Panc1 (cell line): ENCODE measurements at regions not wholly inside any gene's neighbourhood (a gene's known extent, or its start where the extent isn't known, plus 50 kb on each side); places are given as distances from the start of the nearest gene placed in this dataset.

Experiments used
- ATAC-seq: fragments of 200-7000 bp; cut with Tn5 transposase; 2 replicates; pipeline ENCODE4 v1.9.1; 2020; ENCODE audit warnings: mild to moderate bottlenecking, moderate library complexity
- BruUV-seq: library from RNA; stranded (reverse); fragments of 400-500 nt; replicated peaks from 2 replicates; lab custom pipeline; 2021; lab: Mats Ljungman, UMichigan
- CTCF ChIA-PET: fragments of 300-600 bp; sonication (Branson Sonifier 250); formaldehyde crosslinking; loops from one replicate; lab custom pipeline; 2022; ENCODE audit warnings: antibody characterized with exemption; lab: Charles Lee
- POLR2A ChIA-PET: fragments of 300-600 bp; sonication (Branson Sonifier 250); formaldehyde crosslinking; loops from one replicate; lab custom pipeline; 2022; ENCODE audit warnings: antibody characterized with exemption; lab: Charles Lee
- DNase-seq: peaks from one replicate; pipeline ENCODE4 v3.0.0-alpha.2; 2010; ENCODE audit warnings: low read depth, low spot score
- H3K27ac ChIP-seq: 2 replicates; pipeline ENCODE4 v1.5.1; 2011; ENCODE audit warnings: mild to moderate bottlenecking, low read length, inconsistent platforms
- H3K27me3 ChIP-seq: fragments of 200-500 bp; sonication (Bioruptor generic); 2 replicates; pipeline ENCODE4 v1.6.0; 2014; ENCODE audit warnings: low read length, inconsistent platforms; ENCODE audit not compliant: control insufficient read depth, insufficient read depth
- H3K36me3 ChIP-seq: fragments of 200-500 bp; sonication (Bioruptor generic); 2 replicates; pipeline ENCODE4 v1.5.1; 2014; ENCODE audit warnings: inconsistent platforms, mild to moderate bottlenecking, low read length, moderate library complexity; ENCODE audit not compliant: control insufficient read depth, insufficient read depth
- H3K4me1 ChIP-seq: 2 replicates; pipeline ENCODE4 v1.5.1; 2011; ENCODE audit warnings: inconsistent platforms, mild to moderate bottlenecking, low read length, moderate library complexity; ENCODE audit not compliant: control insufficient read depth, insufficient read depth
- H3K4me3 ChIP-seq, 2 experiments: 2 replicates each; pipeline ENCODE4 v1.5.1; 2011 to 2012; ENCODE audit warnings: low read depth in 2 of 2, low read length in 2 of 2, mild to moderate bottlenecking in 2 of 2, inconsistent platforms in 1 of 2, moderate library complexity in 1 of 2
- H3K9me3 ChIP-seq: fragments of 200-500 bp; sonication (Bioruptor generic); 2 replicates; pipeline ENCODE4 v1.5.1; 2014; ENCODE audit warnings: low read depth, mild to moderate bottlenecking, inconsistent platforms, low read length, moderate library complexity; ENCODE audit not compliant: control insufficient read depth, insufficient read depth
- CTCF ChIP-seq: fragments of 450-650 bp; IDR thresholded peaks from 2 replicates; pipeline ENCODE4 v1.5.1; 2017; ENCODE audit warnings: mild to moderate bottlenecking
- POLR2AphosphoS5 ChIP-seq: IDR thresholded peaks from 2 replicates; pipeline ENCODE4 v1.6.1; 2012; ENCODE audit warnings: mild to moderate bottlenecking, low read depth, low read length, moderate library complexity
- REST ChIP-seq, 2 experiments: IDR thresholded peaks; 2 replicates each; pipeline ENCODE4 v1.6.1; 2011 to 2012; ENCODE audit warnings: low read depth in 2 of 2, control low read depth in 1 of 2, low read length in 1 of 2, mild to moderate bottlenecking in 1 of 2, moderate library complexity in 1 of 2; ENCODE audit not compliant: insufficient read depth in 1 of 2
- SIN3A ChIP-seq: IDR thresholded peaks from 2 replicates; pipeline ENCODE4 v1.6.1; 2012; ENCODE audit warnings: low read depth, mild to moderate bottlenecking, low read length, moderate library complexity, borderline replicate concordance; ENCODE audit not compliant: insufficient read depth
- TCF7L2 ChIP-seq: IDR thresholded peaks from 2 replicates; pipeline ENCODE4 v1.6.1; 2011; ENCODE audit warnings: mild to moderate bottlenecking, low read depth, low read length, inconsistent platforms
- in situ Hi-C: cut with HindIII; loops from 2 replicates; pipeline ENCODE4 v1.10.0; 2016; ENCODE audit warnings: low sequenced_read_pairs, low pct_unique_long_range_greater_than_20kb
- intact Hi-C: fragments of 100-400 bp; cut with micrococcal nuclease; formaldehyde crosslinking; loops from one replicate; pipeline ENCODE4 v1.10.0; 2022; ENCODE audit not compliant: unreplicated experiment

- Histone ChIP-seq H3K9me3 (no peaks in the 10 kb centered on the region), H3K36me3 (no peaks in the 10 kb centered on the region), H3K4me3 (no peak overlapping the region), H3K27me3 (peaks cover 4% of the 10 kb centered on the region; the same call in 1 of the 2 replicates), H3K4me1 (no peaks in the 10 kb centered on the region), H3K27ac (no peak overlapping the region)
- DNase-seq, result no peak
- no peak for ATAC-seq
- intact Hi-C loops, result no loop called here
- ChIA-PET CTCF (no interaction called here), POLR2A (no interaction called here)
- no TSS peak for BruUV-seq
- no peak for TF ChIP-seq SIN3A
- no peak for TF ChIP-seq CTCF
- TF ChIP-seq POLR2AphosphoS5, result no peak
- no peak for TF ChIP-seq TCF7L2
- no peak for TF ChIP-seq REST (IDR thresholded peaks at IDR 0.05; ENCODE audit: insufficient read depth in 1 of 2, low read depth in 2 of 2, low read length in 1 of 2)
- in situ Hi-C loops, result no loop called here
Measured at GRCh38 chr5:2173151-2173834, 290.6 kb upstream of the IRX4 start.

GRCh38 chr5:2172471-2172870, 289.7 kb upstream of the IRX4 start:
- Histone ChIP-seq H3K4me3 (no peak overlapping the region), H3K27me3 (peaks cover 4% of the 10 kb centered on the region; the same call in 1 of the 2 replicates), H3K36me3 (no peaks in the 10 kb centered on the region), H3K27ac (no peak overlapping the region), H3K4me1 (no peaks in the 10 kb centered on the region), H3K9me3 (no peaks in the 10 kb centered on the region)
- in situ Hi-C loops, result no loop called here
- no peak for ATAC-seq
- TF ChIP-seq TCF7L2, result no peak
- no peak for TF ChIP-seq CTCF
- TF ChIP-seq SIN3A, result no peak
- TF ChIP-seq REST (IDR thresholded peaks at IDR 0.05; ENCODE audit: insufficient read depth in 1 of 2, low read depth in 2 of 2, low read length in 1 of 2), result no peak
- no peak for TF ChIP-seq POLR2AphosphoS5
- ChIA-PET POLR2A (no interaction called here), CTCF (no interaction called here)
- no TSS peak for BruUV-seq
- DNase-seq, result no peak
- intact Hi-C loops, result no loop called here
